Activated CD8-positive, alpha-beta T cell treated with anti-CD3 and anti-CD28 coated beads, Interleukin-2, amount 10 ng/mL, durations not matched to agents 7 days and 5 days (primary cell): ENCODE measurements at regions not wholly inside any gene's neighbourhood (a gene's known extent, or its start where the extent isn't known, plus 50 kb on each side); places are given as distances from the start of the nearest gene placed in this dataset.

ENCODE experiments used
- ATAC-seq: fragments of 150-1000 bp; cut with Tn5 transposase; one replicate; pipeline ENCODE4 v1.10.0; 2021; ENCODE audit warnings: moderate library complexity
- CTCF ChIA-PET: fragments of 350-600 bp; sonication (Branson Sonifier 250); formaldehyde crosslinking; loops from one replicate; lab custom pipeline; 2021; ENCODE audit warnings: antibody characterized with exemption; lab: Charles Lee
- POLR2A ChIA-PET: fragments of 350-600 bp; sonication (Branson Sonifier 250); formaldehyde crosslinking; loops from one replicate; lab custom pipeline; 2021; ENCODE audit warnings: antibody characterized with exemption; lab: Charles Lee
- DNase-seq: peaks from one replicate; pipeline ENCODE4 v3.0.0-alpha.2; 2020
- H3K27ac Mint-ChIP-seq: one replicate; pipeline ENCODE4 v1.8.0; 2021; ENCODE audit warnings: mild to moderate bottlenecking, mixed read lengths
- H3K27me3 Mint-ChIP-seq: one replicate; pipeline ENCODE4 v1.8.0; 2021; ENCODE audit warnings: low read depth, mixed read lengths
- H3K36me3 Mint-ChIP-seq: one replicate; pipeline ENCODE4 v1.8.0; 2021; ENCODE audit warnings: low read depth, mixed read lengths
- H3K4me1 Mint-ChIP-seq: one replicate; pipeline ENCODE4 v1.8.0; 2021; ENCODE audit warnings: low read depth, mixed read lengths
- H3K4me3 Mint-ChIP-seq: one replicate; pipeline ENCODE4 v1.8.0; 2021; ENCODE audit warnings: mild to moderate bottlenecking, mixed read lengths
- H3K9me3 Mint-ChIP-seq: one replicate; pipeline ENCODE4 v1.8.0; 2022; ENCODE audit warnings: mixed read lengths; ENCODE audit not compliant: insufficient read depth

- peaks cover 32% of the 10 kb centered on the region for H3K4me1 Mint-ChIP-seq
- no peaks in the 10 kb centered on the region for H3K27me3 Mint-ChIP-seq
- H3K4me3 Mint-ChIP-seq = no peak overlapping the region
- ATAC-seq (no peak), DNase-seq (no peak)
- peaks cover 19% of the 10 kb centered on the region for H3K9me3 Mint-ChIP-seq
- ChIA-PET CTCF (no interaction called here), POLR2A (no interaction called here)
- no peak overlapping the region for H3K27ac Mint-ChIP-seq
- H3K36me3 Mint-ChIP-seq = peaks cover 24% of the 10 kb centered on the region
Measured at GRCh38 chr4:152117933-152118507, 357.2 kb upstream of the GATB start.

GRCh38 chr4:152117520-152117919 lies 356.7 kb upstream of the GATB start:
- Mint-ChIP-seq H3K27ac (no peak overlapping the region), H3K36me3 (peaks cover 22% of the 10 kb centered on the region), H3K9me3 (peaks cover 14% of the 10 kb centered on the region), H3K4me3 (no peak overlapping the region), H3K4me1 (peaks cover 37% of the 10 kb centered on the region), H3K27me3 (no peaks in the 10 kb centered on the region)
- ChIA-PET CTCF (no interaction called here), POLR2A (no interaction called here)
- ATAC-seq = no peak
- DNase-seq = no peak

GRCh38 chr4:152117054-152117453 lies 356.2 kb upstream of the GATB start:
- ATAC-seq (no peak), DNase-seq (no peak)
- ChIA-PET CTCF (no interaction called here), POLR2A (no interaction called here)
- peaks cover 18% of the 10 kb centered on the region for H3K36me3 Mint-ChIP-seq
- H3K9me3 Mint-ChIP-seq = peaks cover 11% of the 10 kb centered on the region
- peaks cover 41% of the 10 kb centered on the region for H3K4me1 Mint-ChIP-seq
- no peaks in the 10 kb centered on the region for H3K27me3 Mint-ChIP-seq
- H3K4me3 Mint-ChIP-seq = no peak overlapping the region
- H3K27ac Mint-ChIP-seq = no peak overlapping the region

GRCh38 chr4:152115794-152116193 lies 355.0 kb upstream of the GATB start:
- Mint-ChIP-seq H3K9me3 (no peaks in the 10 kb centered on the region), H3K36me3 (peaks cover 18% of the 10 kb centered on the region), H3K4me1 (peaks cover 44% of the 10 kb centered on the region), H3K4me3 (peak overlapping the region; percentile 40), H3K27me3 (no peaks in the 10 kb centered on the region), H3K27ac (peak overlapping the region; percentile 90)
- ChIA-PET CTCF (interaction anchor here (0.8 to 1.2 kb wide), 3 partner anchors 14 to 312 kb away, joined by 3 to 4 read pairs (median 3); no protein-coding TSS in a partner anchor), POLR2A (interaction anchor here (1.1 to 1.3 kb wide), 2 partner anchors 15 to 18 kb away, joined by 3 to 5 read pairs; no protein-coding TSS in a partner anchor)
- ATAC-seq (peak; percentile 54), DNase-seq (peak; percentile 68)

- ATAC-seq = no peak
- no peak overlapping the region for H3K4me3 Mint-ChIP-seq
- H3K4me1 Mint-ChIP-seq = peaks cover 50% of the 10 kb centered on the region
- peaks cover 21% of the 10 kb centered on the region for H3K36me3 Mint-ChIP-seq
- POLR2A ChIA-PET = interaction anchor here (1.3 kb wide), 1 partner anchor 17 kb away, joined by 3 read pairs; no protein-coding TSS in a partner anchor
- H3K27me3 Mint-ChIP-seq = no peaks in the 10 kb centered on the region
- CTCF ChIA-PET = interaction anchor here (1.2 kb wide), 2 partner anchors 13 to 14 kb away, joined by 3 to 4 read pairs; no protein-coding TSS in a partner anchor
- DNase-seq = no peak
- peak overlapping the region; percentile 90 for H3K27ac Mint-ChIP-seq
- H3K9me3 Mint-ChIP-seq = no peaks in the 10 kb centered on the region
Measured at GRCh38 chr4:152115118-152115517, 354.3 kb upstream of the GATB start.

GRCh38 chr4:152114562-152114961 lies 353.8 kb upstream of the GATB start:
- Mint-ChIP-seq H3K27ac (peak overlapping the region; percentile 90), H3K4me1 (peaks cover 55% of the 10 kb centered on the region), H3K4me3 (no peak overlapping the region), H3K9me3 (no peaks in the 10 kb centered on the region), H3K27me3 (no peaks in the 10 kb centered on the region), H3K36me3 (peaks cover 21% of the 10 kb centered on the region)
- ChIA-PET POLR2A (interaction anchor here (1.3 kb wide), 1 partner anchor 17 kb away, joined by 3 read pairs; no protein-coding TSS in a partner anchor), CTCF (interaction anchor here (0.6 to 1.2 kb wide), 2 partner anchors 12 to 551 kb away, joined by 4 read pairs; no protein-coding TSS in a partner anchor)
- no peak for DNase-seq
- ATAC-seq = no peak

- Mint-ChIP-seq H3K27me3 (no peaks in the 10 kb centered on the region), H3K9me3 (no peaks in the 10 kb centered on the region), H3K4me3 (no peak overlapping the region), H3K27ac (peak overlapping the region; percentile 9), H3K36me3 (peaks cover 21% of the 10 kb centered on the region), H3K4me1 (peaks cover 65% of the 10 kb centered on the region)
- ATAC-seq (no peak), DNase-seq (no peak)
- POLR2A ChIA-PET = interaction anchor here (1.6 kb wide), 1 partner anchor 11 kb away, joined by 4 read pairs; no protein-coding TSS in a partner anchor
- CTCF ChIA-PET = no interaction called here
Measured at GRCh38 chr4:152112887-152113286, 352.1 kb upstream of the GATB start.

GRCh38 chr4:152112190-152112589 lies 351.4 kb upstream of the GATB start:
- no peak for ATAC-seq
- no peaks in the 10 kb centered on the region for H3K27me3 Mint-ChIP-seq
- H3K9me3 Mint-ChIP-seq = no peaks in the 10 kb centered on the region
- H3K27ac Mint-ChIP-seq = no peak overlapping the region
- no peak overlapping the region for H3K4me3 Mint-ChIP-seq
- DNase-seq = no peak
- H3K4me1 Mint-ChIP-seq = peaks cover 69% of the 10 kb centered on the region
- H3K36me3 Mint-ChIP-seq = peaks cover 21% of the 10 kb centered on the region
- CTCF ChIA-PET = no interaction called here
- POLR2A ChIA-PET = interaction anchor here (1.6 kb wide), 1 partner anchor 10 kb away, joined by 4 read pairs; no protein-coding TSS in a partner anchor

- Mint-ChIP-seq H3K27me3 (no peaks in the 10 kb centered on the region), H3K4me3 (no peak overlapping the region), H3K4me1 (peaks cover 68% of the 10 kb centered on the region), H3K9me3 (no peaks in the 10 kb centered on the region), H3K27ac (no peak overlapping the region), H3K36me3 (peaks cover 13% of the 10 kb centered on the region)
- ChIA-PET CTCF (no interaction called here), POLR2A (no interaction called here)
- DNase-seq = no peak
- ATAC-seq = no peak
Measured at GRCh38 chr4:152110780-152111179, 350.0 kb upstream of the GATB start.

- no peak for ATAC-seq
- ChIA-PET CTCF (interaction anchor here (1.0 kb wide), 2 partner anchors 9 to 19 kb away, joined by 3 read pairs; no protein-coding TSS in a partner anchor), POLR2A (interaction anchor here (0.5 to 1.4 kb wide), 3 partner anchors 9 to 1285 kb away, joined by 3 to 5 read pairs (median 3); no protein-coding TSS in a partner anchor)
- DNase-seq = no peak
- no peaks in the 10 kb centered on the region for H3K27me3 Mint-ChIP-seq
- peaks cover 65% of the 10 kb centered on the region for H3K4me1 Mint-ChIP-seq
- peak overlapping the region; percentile 43 for H3K27ac Mint-ChIP-seq
- H3K36me3 Mint-ChIP-seq = peaks cover 12% of the 10 kb centered on the region
- H3K4me3 Mint-ChIP-seq = no peak overlapping the region
- no peaks in the 10 kb centered on the region for H3K9me3 Mint-ChIP-seq
Measured at GRCh38 chr4:152109531-152110509, 349.0 kb upstream of the GATB start.

GRCh38 chr4:152107736-152108500 lies 347.1 kb upstream of the GATB start:
- no peaks in the 10 kb centered on the region for H3K9me3 Mint-ChIP-seq
- no peaks in the 10 kb centered on the region for H3K27me3 Mint-ChIP-seq
- POLR2A ChIA-PET = no interaction called here
- CTCF ChIA-PET = no interaction called here
- peaks cover 27% of the 10 kb centered on the region for H3K36me3 Mint-ChIP-seq
- no peak overlapping the region for H3K27ac Mint-ChIP-seq
- DNase-seq (no peak), ATAC-seq (no peak)
- H3K4me3 Mint-ChIP-seq = no peak overlapping the region
- H3K4me1 Mint-ChIP-seq = peaks cover 70% of the 10 kb centered on the region
